ENCODE measurements at regions not wholly inside any gene's neighbourhood (a gene's known extent, or its start where the extent isn't known, plus 50 kb on each side); places are given as distances from the start of the nearest gene placed in this dataset.

DNA sequence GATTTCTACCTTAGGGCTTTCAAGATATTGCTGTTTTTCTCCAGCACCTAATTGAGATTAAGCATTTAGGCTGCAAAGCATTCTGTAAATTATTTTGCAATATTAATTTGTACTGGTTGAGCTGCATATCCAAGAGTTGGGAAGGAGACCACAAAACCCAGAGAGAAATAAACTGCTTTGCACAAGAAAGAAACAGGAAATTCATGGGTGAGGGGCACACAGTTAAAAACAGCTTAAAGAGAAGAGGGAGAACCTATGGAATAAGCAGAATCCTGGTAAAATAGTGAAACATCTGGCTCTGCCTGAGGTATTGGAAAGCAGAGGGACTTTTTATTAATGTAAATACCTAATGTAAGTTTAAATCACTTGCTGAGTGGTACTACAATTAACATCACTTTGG lies 243.0 kb downstream of the TMEM167A start:
- TF ChIP-seq, protein P1, sequence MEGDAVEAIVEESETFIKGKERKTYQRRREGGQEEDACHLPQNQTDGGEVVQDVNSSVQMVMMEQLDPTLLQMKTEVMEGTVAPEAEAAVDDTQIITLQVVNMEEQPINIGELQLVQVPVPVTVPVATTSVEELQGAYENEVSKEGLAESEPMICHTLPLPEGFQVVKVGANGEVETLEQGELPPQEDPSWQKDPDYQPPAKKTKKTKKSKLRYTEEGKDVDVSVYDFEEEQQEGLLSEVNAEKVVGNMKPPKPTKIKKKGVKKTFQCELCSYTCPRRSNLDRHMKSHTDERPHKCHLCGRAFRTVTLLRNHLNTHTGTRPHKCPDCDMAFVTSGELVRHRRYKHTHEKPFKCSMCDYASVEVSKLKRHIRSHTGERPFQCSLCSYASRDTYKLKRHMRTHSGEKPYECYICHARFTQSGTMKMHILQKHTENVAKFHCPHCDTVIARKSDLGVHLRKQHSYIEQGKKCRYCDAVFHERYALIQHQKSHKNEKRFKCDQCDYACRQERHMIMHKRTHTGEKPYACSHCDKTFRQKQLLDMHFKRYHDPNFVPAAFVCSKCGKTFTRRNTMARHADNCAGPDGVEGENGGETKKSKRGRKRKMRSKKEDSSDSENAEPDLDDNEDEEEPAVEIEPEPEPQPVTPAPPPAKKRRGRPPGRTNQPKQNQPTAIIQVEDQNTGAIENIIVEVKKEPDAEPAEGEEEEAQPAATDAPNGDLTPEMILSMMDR (IDR thresholded peaks at IDR 0.05; ENCODE audit: low read depth, low read length) = no peak
- TF ChIP-seq EZH2phosphoT487 (IDR thresholded peaks at IDR 0.05; ENCODE audit: low read depth) = no peak
